SK-N-SH (cell line): ENCODE measurements at regions not wholly inside any gene's neighbourhood (a gene's known extent, or its start where the extent isn't known, plus 50 kb on each side); places are given as distances from the start of the nearest gene placed in this dataset.

ENCODE experiments used
- CTCF ChIA-PET: fragments of 300-600, 350-600 bp; formaldehyde crosslinking; extraction: SDS; loops from one replicate; lab custom pipeline; 2021; lab: Yijun Ruan, JAX
- POLR2A ChIA-PET: fragments of 350-600 bp; sonication (Branson Sonifier 250); formaldehyde crosslinking; extraction: SDS; loops from one replicate; lab custom pipeline; 2020; ENCODE audit warnings: antibody characterized with exemption, inconsistent platforms; lab: Yijun Ruan, JAX
- DNase-seq: peaks from one replicate; pipeline ENCODE4 v3.0.0; 2012
- H2AFZ ChIP-seq: fragments of 200-600 bp; sonication (generic); 2 replicates; pipeline ENCODE4 v1.8.1; 2016; ENCODE audit warnings: antibody characterized with exemption, mild to moderate bottlenecking, low read depth
- H3F3A ChIP-seq: fragments of 200-600 bp; sonication (generic); replicated peaks from 2 replicates; pipeline ENCODE3; 2016; ENCODE audit warnings: antibody characterized with exemption, mild to moderate bottlenecking; ENCODE audit not compliant: insufficient read depth
- H3K27ac ChIP-seq, 2 experiments: fragments of 200-500 bp in 1 of 2; fragments of 200-600 bp in 1 of 2; sonication (Bioruptor generic) in 1 of 2; sonication (generic), shearing (Covaris generic) in 1 of 2; 2 replicates each; pipeline versions ENCODE4 v1.5.1 to v1.6.1; 2014 to 2016; ENCODE audit warnings: low read depth in 2 of 2, inconsistent platforms in 1 of 2, low read length in 1 of 2, mild to moderate bottlenecking in 1 of 2, mixed read lengths in 1 of 2
- H3K27me3 ChIP-seq: fragments of 200-600 bp; sonication (generic), shearing (Covaris generic); 2 replicates; pipeline ENCODE4 v1.6.1; 2016; ENCODE audit warnings: mixed run types; ENCODE audit not compliant: insufficient read depth
- H3K36me3 ChIP-seq, 2 experiments: fragments of 200-500 bp in 1 of 2; fragments of 200-600 bp in 1 of 2; sonication (Bioruptor generic) in 1 of 2; sonication (generic) in 1 of 2; replicated peaks in 1 of 2; 2 replicates each; pipeline versions ENCODE3 to v1.5.1; 2014 to 2016; ENCODE audit warnings: low read length in 1 of 2, mild to moderate bottlenecking in 1 of 2; ENCODE audit not compliant: insufficient read depth in 2 of 2, control insufficient read depth in 1 of 2
- H3K4me1 ChIP-seq, 2 experiments: fragments of 200-500 bp in 1 of 2; fragments of 200-600 bp in 1 of 2; sonication (Bioruptor generic) in 1 of 2; sonication (generic), shearing (Covaris generic) in 1 of 2; 2 replicates each; pipeline versions ENCODE4 v1.5.1 to v1.6.1; 2014 to 2016; ENCODE audit warnings: low read depth in 1 of 2, low read length in 1 of 2, mixed run types in 1 of 2; ENCODE audit not compliant: insufficient read depth in 2 of 2, control insufficient read depth in 1 of 2
- H3K4me2 ChIP-seq: fragments of 200-600 bp; sonication (generic), shearing (Covaris generic); 2 replicates; pipeline ENCODE4 v1.6.1; 2017; ENCODE audit warnings: mixed run types
- H3K4me3 ChIP-seq, 2 experiments: fragments of 200-500 bp in 1 of 2; fragments of 200-600 bp in 1 of 2; sonication (Bioruptor generic) in 1 of 2; sonication (generic), shearing (Covaris generic) in 1 of 2; 2 replicates each; pipeline versions ENCODE4 v1.5.1 to v1.8.1; 2014 to 2016; ENCODE audit warnings: low read depth in 2 of 2, inconsistent platforms in 1 of 2, low read length in 1 of 2, mild to moderate bottlenecking in 1 of 2, mixed read lengths in 1 of 2, moderate library complexity in 1 of 2
- H3K79me2 ChIP-seq: fragments of 200-600 bp; sonication (generic); 2 replicates; pipeline ENCODE4 v1.8.1; 2017; ENCODE audit warnings: mild to moderate bottlenecking; ENCODE audit not compliant: insufficient read depth
- H3K9ac ChIP-seq: fragments of 200-600 bp; sonication (generic); 2 replicates; pipeline ENCODE4 v1.6.1; 2017; ENCODE audit warnings: mixed run types
- H3K9me2 ChIP-seq: fragments of 200-600 bp; sonication (generic); 2 replicates; pipeline ENCODE4 v1.6.1; 2017; ENCODE audit warnings: mixed run types
- H3K9me3 ChIP-seq: fragments of 200-600 bp; sonication (generic); 2 replicates; pipeline ENCODE4 v1.6.1; 2017; ENCODE audit warnings: mixed run types, mild to moderate bottlenecking, moderate library complexity
- H4K20me1 ChIP-seq: fragments of 200-600 bp; sonication (generic); 2 replicates; pipeline ENCODE4 v1.6.1; 2017; ENCODE audit warnings: mild to moderate bottlenecking, mixed run types; ENCODE audit not compliant: insufficient read depth
- CHD2 ChIP-seq: fragments of 150-350 bp; IDR thresholded peaks from 2 replicates; pipeline ENCODE4 v1.6.1; 2018; ENCODE audit warnings: low read length; ENCODE audit not compliant: partially characterized antibody
- ELF1 ChIP-seq: IDR thresholded peaks from 2 replicates; pipeline ENCODE4 v1.4.0; 2012
- EP300 ChIP-seq, 2 experiments: IDR thresholded peaks; 2 replicates each; pipeline versions ENCODE4 v1.4.0 to v1.6.1; 2012; ENCODE audit warnings: borderline replicate concordance in 1 of 2, low read depth in 1 of 2, low read length in 1 of 2
- EZH2phosphoT487 ChIP-seq: fragments of 200-600 bp; sonication (generic); IDR thresholded peaks from 2 replicates; pipeline ENCODE4 v1.6.1; 2017; ENCODE audit warnings: low read depth, mixed run types, mild to moderate bottlenecking, antibody characterized with exemption, moderate library complexity, borderline replicate concordance
- FOXJ3 ChIP-seq: sonication (generic); formaldehyde crosslinking; IDR thresholded peaks from 2 replicates; pipeline ENCODE4 v1.5.1; 2020; ENCODE audit warnings: mild to moderate bottlenecking, missing genetic modification reagents
- FOXM1 ChIP-seq: IDR thresholded peaks from 2 replicates; pipeline ENCODE4 v1.4.0; 2012; ENCODE audit warnings: low read depth, mild to moderate bottlenecking
- GATA2 ChIP-seq: sonication (generic); formaldehyde crosslinking; IDR thresholded peaks from 2 replicates; pipeline ENCODE4 v1.5.0; 2020; ENCODE audit warnings: mild to moderate bottlenecking, missing genetic modification reagents
- MEF2A ChIP-seq: IDR thresholded peaks from 2 replicates; pipeline ENCODE4 v1.4.0; 2012; ENCODE audit warnings: low read depth, borderline replicate concordance
- MXI1 ChIP-seq: IDR thresholded peaks from 2 replicates; pipeline ENCODE4 v1.6.1; 2012; ENCODE audit warnings: mild to moderate bottlenecking, low read depth, low read length, improper control_type of control experiment
- RAD21 ChIP-seq: IDR thresholded peaks from 2 replicates; pipeline ENCODE4 v1.6.1; 2012; ENCODE audit warnings: mild to moderate bottlenecking, low read length
- RCOR1 ChIP-seq: fragments of 150-350 bp; IDR thresholded peaks from 2 replicates; pipeline ENCODE4 v1.6.1; 2017; ENCODE audit warnings: antibody characterized with exemption, low read length
- REST ChIP-seq: IDR thresholded peaks from 2 replicates; pipeline ENCODE4 v1.6.1; 2012; ENCODE audit warnings: mild to moderate bottlenecking, low read depth, low read length, moderate library complexity
- RFX5 ChIP-seq: IDR thresholded peaks from 2 replicates; pipeline ENCODE4 v1.6.1; 2012; ENCODE audit warnings: mild to moderate bottlenecking, improper control_type of control experiment, low read length
- RXRA ChIP-seq: IDR thresholded peaks from 2 replicates; pipeline ENCODE4 v1.4.0; 2012; ENCODE audit warnings: low read depth, mild to moderate bottlenecking, borderline replicate concordance
- SIN3A ChIP-seq: IDR thresholded peaks from 2 replicates; pipeline ENCODE4 v1.6.1; 2012; ENCODE audit warnings: low read depth, mild to moderate bottlenecking, low read length, moderate library complexity, borderline replicate concordance
- TCF12 ChIP-seq: IDR thresholded peaks from 2 replicates; pipeline ENCODE4 v1.4.0; 2012
- TEAD4 ChIP-seq: IDR thresholded peaks from 2 replicates; pipeline ENCODE4 v1.4.0; 2012; ENCODE audit warnings: mild to moderate bottlenecking, borderline replicate concordance; ENCODE audit not compliant: insufficient read depth
- USF1 ChIP-seq: IDR thresholded peaks from 2 replicates; pipeline ENCODE4 v1.4.0; 2012; ENCODE audit warnings: low read depth, borderline replicate concordance
- YY1 ChIP-seq: IDR thresholded peaks from 2 replicates; pipeline ENCODE4 v1.4.0; 2012; ENCODE audit warnings: low read depth, mild to moderate bottlenecking
- WGBS: methylation state at CpG from one replicate; pipeline ENCODE4 v1.1.6; 2017; ENCODE audit warnings: low lambda C conversion rate; 5-methylcytosine and 5-hydroxymethylcytosine counted together
- TF ChIP-seq, protein P1 (sequence below): IDR thresholded peaks from 2 replicates; pipeline ENCODE4 v1.4.0; 2012; ENCODE audit warnings: low read depth, borderline replicate concordance

DNA sequence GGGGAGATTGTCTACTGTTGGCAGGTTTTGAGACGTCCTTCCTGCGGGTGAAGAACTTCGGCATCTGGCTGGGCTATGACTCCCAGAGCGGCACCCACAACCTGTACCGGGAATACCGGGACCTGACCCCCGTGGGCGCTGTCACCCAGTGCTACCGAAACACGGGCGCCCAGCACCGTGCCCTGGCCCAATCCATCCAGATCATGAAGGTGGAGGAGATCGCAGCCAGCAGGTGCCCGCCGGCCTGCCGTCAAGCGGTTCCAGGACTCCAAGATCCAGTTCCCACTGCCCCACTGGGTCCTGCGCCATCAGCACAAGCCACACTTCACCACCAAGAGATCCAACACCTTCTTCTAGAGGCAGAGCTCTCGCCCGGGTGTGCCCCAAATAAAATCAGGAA, 194.9 kb upstream of the EPHA6 start:
- Histone ChIP-seq H3K27me3 (no peaks in the 10 kb centered on the region), H3K4me2 (no peak overlapping the region), H3K27ac (no peak overlapping the region), H3F3A (no peaks in the 10 kb centered on the region), H3K79me2 (no peaks in the 10 kb centered on the region), H2AFZ (no peak overlapping the region), H3K36me3 (no peaks in the 10 kb centered on the region), H3K9me2 (no peaks in the 10 kb centered on the region), H3K9ac (no peak overlapping the region), H3K4me1 (no peaks in the 10 kb centered on the region), H3K9me3 (no peaks in the 10 kb centered on the region), H3K4me3 (no peak overlapping the region), H4K20me1 (no peaks in the 10 kb centered on the region)
- WGBS, result 81% methylated on average over 20 of the region's 20 CpGs
- CTCF ChIA-PET, result no interaction called here
- POLR2A ChIA-PET, result no interaction called here
- DNase-seq, result no peak
- TF ChIP-seq ELF1, result no peak
- TF ChIP-seq RCOR1, result no peak
- no peak for TF ChIP-seq USF1
- no peak for TF ChIP-seq FOXJ3 (CRISPR knock-in tag)
- TF ChIP-seq RFX5, result no peak
- no peak for TF ChIP-seq RXRA
- no peak for TF ChIP-seq TEAD4
- no peak for TF ChIP-seq GATA2 (CRISPR knock-in tag)
- no peak for TF ChIP-seq TCF12
- no peak for TF ChIP-seq YY1
- TF ChIP-seq CHD2, result no peak
- no peak for TF ChIP-seq FOXM1

DNA sequence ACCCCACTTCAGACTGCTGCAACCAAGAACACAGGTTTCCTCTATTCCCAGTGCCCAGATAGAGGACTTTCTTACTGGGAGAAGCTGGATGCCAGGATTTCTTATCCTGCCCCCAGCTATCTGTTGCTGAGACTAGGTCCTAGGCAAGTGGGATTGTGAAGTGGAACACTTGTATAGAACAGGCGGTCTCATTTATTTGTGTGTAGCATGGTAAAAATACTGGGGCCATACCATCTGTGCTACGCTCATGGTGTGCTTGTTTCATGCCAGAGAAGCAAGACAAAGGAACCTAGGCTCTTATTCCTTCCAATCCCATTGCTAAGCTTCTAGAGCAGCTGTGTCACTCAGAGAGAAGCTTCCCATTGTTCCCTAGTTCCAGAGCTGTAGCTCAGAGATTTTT, 191.5 kb upstream of the EPHA6 start:
- H3K4me1 ChIP-seq, result no peaks in the 10 kb centered on the region
- no peak overlapping the region for H2AFZ ChIP-seq
- no peak overlapping the region for H3K27ac ChIP-seq
- no peak for TF ChIP-seq REST
- TF ChIP-seq EP300 (IDR thresholded peaks at IDR 0.05; ENCODE audit: borderline replicate concordance in 1 of 2, low read depth in 1 of 2, low read length in 1 of 2), result no peak
- TF ChIP-seq RAD21, result no peak
- no peak for TF ChIP-seq MEF2A
- TF ChIP-seq RXRA, result no peak
- TF ChIP-seq, protein P1, sequence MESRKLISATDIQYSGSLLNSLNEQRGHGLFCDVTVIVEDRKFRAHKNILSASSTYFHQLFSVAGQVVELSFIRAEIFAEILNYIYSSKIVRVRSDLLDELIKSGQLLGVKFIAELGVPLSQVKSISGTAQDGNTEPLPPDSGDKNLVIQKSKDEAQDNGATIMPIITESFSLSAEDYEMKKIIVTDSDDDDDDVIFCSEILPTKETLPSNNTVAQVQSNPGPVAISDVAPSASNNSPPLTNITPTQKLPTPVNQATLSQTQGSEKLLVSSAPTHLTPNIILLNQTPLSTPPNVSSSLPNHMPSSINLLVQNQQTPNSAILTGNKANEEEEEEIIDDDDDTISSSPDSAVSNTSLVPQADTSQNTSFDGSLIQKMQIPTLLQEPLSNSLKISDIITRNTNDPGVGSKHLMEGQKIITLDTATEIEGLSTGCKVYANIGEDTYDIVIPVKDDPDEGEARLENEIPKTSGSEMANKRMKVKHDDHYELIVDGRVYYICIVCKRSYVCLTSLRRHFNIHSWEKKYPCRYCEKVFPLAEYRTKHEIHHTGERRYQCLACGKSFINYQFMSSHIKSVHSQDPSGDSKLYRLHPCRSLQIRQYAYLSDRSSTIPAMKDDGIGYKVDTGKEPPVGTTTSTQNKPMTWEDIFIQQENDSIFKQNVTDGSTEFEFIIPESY, result no peak
- no peak for TF ChIP-seq MXI1
- TF ChIP-seq RCOR1, result no peak
- TF ChIP-seq EZH2phosphoT487, result no peak
- no peak for TF ChIP-seq TEAD4
- TF ChIP-seq ELF1, result no peak
- TF ChIP-seq GATA2 (CRISPR knock-in tag), result no peak
- no peak for TF ChIP-seq YY1
- TF ChIP-seq SIN3A, result no peak
- no peaks in the 10 kb centered on the region for H3K79me2 ChIP-seq
- no peaks in the 10 kb centered on the region for H3F3A ChIP-seq
- H3K4me3 ChIP-seq, result no peak overlapping the region
- no peak for DNase-seq
- H4K20me1 ChIP-seq, result no peaks in the 10 kb centered on the region
- H3K27me3 ChIP-seq, result no peaks in the 10 kb centered on the region
- no peaks in the 10 kb centered on the region for H3K36me3 ChIP-seq
- WGBS, result 40% methylated on average over 2 of the region's 2 CpGs
- no peaks in the 10 kb centered on the region for H3K9me2 ChIP-seq
- ChIA-PET CTCF (interaction anchor here (0.6 kb wide), 1 partner anchor 29 kb away, joined by 3 read pairs; no protein-coding TSS in a partner anchor), POLR2A (no interaction called here)
- H3K9ac ChIP-seq, result no peak overlapping the region
- no peaks in the 10 kb centered on the region for H3K9me3 ChIP-seq
- no peak overlapping the region for H3K4me2 ChIP-seq
